Liver (tissue), 8 donors: ENCODE measurements at regions not wholly inside any gene's neighbourhood (a gene's known extent, or its start where the extent isn't known, plus 50 kb on each side); places are given as distances from the start of the nearest gene placed in this dataset.

Experiments used
- DNase-seq: peaks from one replicate; pipeline ENCODE4 v3.0.0-alpha.2; 2017; ENCODE audit warnings: low spot score
- H3K27ac ChIP-seq, 2 donors: one replicate each; pipeline ENCODE4 v1.7.0; 2013; ENCODE audit warnings: inconsistent platforms in 2 of 2, low read length in 2 of 2, control low read depth in 1 of 2, low read depth in 1 of 2, mild to moderate bottlenecking in 1 of 2
- H3K27me3 ChIP-seq, 4 donors: one replicate each; pipeline versions ENCODE4 v1.6.1 to v1.7.0; 2013; ENCODE audit warnings: low read length in 3 of 4, inconsistent platforms in 1 of 4, mild to moderate bottlenecking in 1 of 4, moderate library complexity in 1 of 4; ENCODE audit not compliant: control insufficient read depth in 4 of 4, insufficient read depth in 4 of 4
- H3K36me3 ChIP-seq, 4 donors: one replicate each; pipeline versions ENCODE4 v1.6.1 to v1.7.0; 2013; ENCODE audit warnings: low read length in 3 of 4, mild to moderate bottlenecking in 3 of 4, low read depth in 1 of 4, moderate library complexity in 1 of 4; ENCODE audit not compliant: control insufficient read depth in 4 of 4, insufficient read depth in 3 of 4
- H3K4me1 ChIP-seq, 4 donors: one replicate each; pipeline versions ENCODE4 v1.6.1 to v1.7.0; 2013; ENCODE audit warnings: low read length in 3 of 4, mild to moderate bottlenecking in 3 of 4, moderate library complexity in 1 of 4; ENCODE audit not compliant: control insufficient read depth in 4 of 4, insufficient read depth in 4 of 4
- H3K4me3 ChIP-seq, 3 donors: one replicate each; pipeline versions ENCODE4 v1.6.1 to v1.7.0; 2013; ENCODE audit warnings: low read length in 3 of 3, control low read depth in 1 of 3, low read depth in 1 of 3, mild to moderate bottlenecking in 1 of 3
- H3K9ac ChIP-seq, 2 donors: one replicate each; pipeline ENCODE4 v1.7.0; 2013; ENCODE audit warnings: low read length in 2 of 2, mild to moderate bottlenecking in 2 of 2, moderate library complexity in 2 of 2, control low read depth in 1 of 2, low read depth in 1 of 2
- H3K9me3 ChIP-seq, 4 donors: one replicate each; pipeline versions ENCODE4 v1.6.1 to v1.7.0; 2013; ENCODE audit warnings: low read length in 3 of 4; ENCODE audit not compliant: control insufficient read depth in 4 of 4
- ATF3 ChIP-seq: IDR thresholded peaks from 2 replicates; pipeline ENCODE4 v1.6.1; 2016; ENCODE audit warnings: antibody characterized with exemption
- CTCF ChIP-seq: fragments of 150-350 bp; IDR thresholded peaks from 2 replicates; pipeline ENCODE4 v1.5.1; 2017; ENCODE audit warnings: improper control_type of control experiment, low read depth, low read length; ENCODE audit not compliant: missing input control
- EGR1 ChIP-seq, 2 donors: IDR thresholded peaks; 2 replicates each; pipeline ENCODE4 v1.6.1; 2016 to 2018; ENCODE audit warnings: antibody characterized with exemption in 2 of 2, low read depth in 2 of 2
- FOXA1 ChIP-seq: IDR thresholded peaks from 2 replicates; pipeline ENCODE4 v1.6.1; 2016; ENCODE audit warnings: antibody characterized with exemption
- FOXA2 ChIP-seq: IDR thresholded peaks from 2 replicates; pipeline ENCODE4 v1.6.1; 2016; ENCODE audit warnings: antibody characterized with exemption
- GABPA ChIP-seq, 2 donors: IDR thresholded peaks in 1 of 2; conservative IDR thresholded peaks in 1 of 2; 2 replicates each; pipeline ENCODE4 v1.6.1; 2016; ENCODE audit warnings: antibody characterized with exemption in 2 of 2, mild to moderate bottlenecking in 1 of 2, moderate library complexity in 1 of 2
- HNF4A ChIP-seq, 2 donors: conservative IDR thresholded peaks; 2 replicates each; pipeline ENCODE4 v1.6.1; 2016; ENCODE audit warnings: antibody characterized with exemption in 2 of 2, mild to moderate bottlenecking in 2 of 2
- HNF4G ChIP-seq: IDR thresholded peaks from 2 replicates; pipeline ENCODE4 v1.6.1; 2016; ENCODE audit warnings: antibody characterized with exemption
- JUND ChIP-seq, 2 donors: IDR thresholded peaks; 2 replicates each; pipeline ENCODE4 v1.6.1; 2016; ENCODE audit warnings: antibody characterized with exemption in 2 of 2
- MAX ChIP-seq: IDR thresholded peaks from 2 replicates; pipeline ENCODE4 v1.6.1; 2016; ENCODE audit warnings: antibody characterized with exemption
- NR2F2 ChIP-seq: IDR thresholded peaks from 2 replicates; pipeline ENCODE4 v1.6.1; 2016; ENCODE audit warnings: antibody characterized with exemption
- RAD21 ChIP-seq, 2 donors: IDR thresholded peaks; 2 replicates each; pipeline ENCODE4 v1.6.1; 2016; ENCODE audit warnings: antibody characterized with exemption in 2 of 2, mild to moderate bottlenecking in 2 of 2
- REST ChIP-seq: IDR thresholded peaks from 2 replicates; pipeline ENCODE4 v1.6.1; 2016; ENCODE audit warnings: antibody characterized with exemption, mild to moderate bottlenecking
- RXRA ChIP-seq, 2 donors: IDR thresholded peaks; 2 replicates each; pipeline ENCODE4 v1.6.1; 2017 to 2018; ENCODE audit warnings: antibody characterized with exemption in 2 of 2, mild to moderate bottlenecking in 1 of 2
- SP1 ChIP-seq: IDR thresholded peaks from 2 replicates; pipeline ENCODE4 v1.6.1; 2018; ENCODE audit warnings: antibody characterized with exemption, mild to moderate bottlenecking
- TAF1 ChIP-seq: conservative IDR thresholded peaks from 2 replicates; pipeline ENCODE4 v1.6.1; 2016; ENCODE audit warnings: antibody characterized with exemption, mild to moderate bottlenecking
- YY1 ChIP-seq: IDR thresholded peaks from 2 replicates; pipeline ENCODE4 v1.6.1; 2016; ENCODE audit warnings: antibody characterized with exemption, mild to moderate bottlenecking
- ZBTB33 ChIP-seq: IDR thresholded peaks from 2 replicates; pipeline ENCODE4 v1.6.1; 2016; ENCODE audit warnings: antibody characterized with exemption
- WGBS: extraction: QIAGEN DNeasy Blood & Tissue Kit; methylation state at CpG from one replicate; pipeline ENCODE4 v1.1.7; 2013; 5-methylcytosine and 5-hydroxymethylcytosine counted together
- donor health status: healthy.
- donor health status: healthy.
- donor health status: healthy.
- donor health status: healthy.
- donor health status: healthy.

- no peak for DNase-seq
- Histone ChIP-seq H3K27ac (no peak overlapping the region), H3K4me3 (no peak overlapping the region), H3K27me3 (no peaks in the 10 kb centered on the region), H3K36me3 (no peaks in the 10 kb centered on the region), H3K4me1 (no peaks in the 10 kb centered on the region), H3K9ac (no peak overlapping the region), H3K9me3 (no peaks in the 10 kb centered on the region)
- no peak for TF ChIP-seq SP1
- TF ChIP-seq FOXA2 = no peak
- no peak for TF ChIP-seq YY1
- TF ChIP-seq HNF4G = no peak
- no peak for TF ChIP-seq JUND (IDR thresholded peaks at IDR 0.05)
- TF ChIP-seq ATF3 = no peak
- no peak for TF ChIP-seq EGR1 (IDR thresholded peaks at IDR 0.05; ENCODE audit: low read depth in 2 of 2)
- TF ChIP-seq ZBTB33 = no peak
- TF ChIP-seq RAD21 (IDR thresholded peaks at IDR 0.05) = no peak
- no peak for TF ChIP-seq NR2F2
- TF ChIP-seq MAX = no peak
- no peak for TF ChIP-seq RXRA (IDR thresholded peaks at IDR 0.05)
- no peak for TF ChIP-seq TAF1
- TF ChIP-seq HNF4A (conservative IDR thresholded peaks at IDR 0.05) = no peak
- TF ChIP-seq FOXA1 = no peak
- TF ChIP-seq CTCF = no peak
- WGBS = 90% methylated on average over 2 of the region's 2 CpGs
These were observed 142.0 kb upstream of the RORB start for GRCh38 chr9:74355107-74355506.

- TF ChIP-seq CTCF = no peak
- TF ChIP-seq HNF4G = no peak
- no peak for TF ChIP-seq FOXA2
- TF ChIP-seq ZBTB33 = no peak
- no peak for TF ChIP-seq FOXA1
- TF ChIP-seq REST = no peak
- TF ChIP-seq YY1 = no peak
- no peak for TF ChIP-seq TAF1
- TF ChIP-seq EGR1 (IDR thresholded peaks at IDR 0.05; ENCODE audit: low read depth in 2 of 2) = no peak
- TF ChIP-seq NR2F2 = no peak
- TF ChIP-seq MAX = no peak
- TF ChIP-seq JUND (IDR thresholded peaks at IDR 0.05) = no peak
- TF ChIP-seq GABPA (IDR thresholded peaks at IDR 0.05 in 1 of 2, conservative IDR thresholded peaks at IDR 0.05 in 1 of 2) = no peak
- no peak for TF ChIP-seq SP1
- Histone ChIP-seq H3K9ac (no peak overlapping the region), H3K4me1 (no peaks in the 10 kb centered on the region), H3K4me3 (no peak overlapping the region), H3K27me3 (no peaks in the 10 kb centered on the region), H3K9me3 (no peaks in the 10 kb centered on the region), H3K36me3 (no peaks in the 10 kb centered on the region), H3K27ac (no peak overlapping the region)
- WGBS = 65% methylated on average over 2 of the region's 2 CpGs
- DNase-seq = no peak
These were observed 139.6 kb upstream of the RORB start for GRCh38 chr9:74357577-74357976.
